ENCODE measurements at regions not wholly inside any gene's neighbourhood (a gene's known extent, or its start where the extent isn't known, plus 50 kb on each side); places are given as distances from the start of the nearest gene placed in this dataset.

GRCh38 chr10:78146200-78146599, 112.5 kb downstream of the RPS24 start:
- no peak for TF ChIP-seq CTCF (IDR thresholded peaks at IDR 0.05)
- TF ChIP-seq POLR2A (IDR thresholded peaks at IDR 0.05): no peak
- no peak for TF ChIP-seq POLR2AphosphoS5 (IDR thresholded peaks at IDR 0.05)
- TF ChIP-seq EP300 (IDR thresholded peaks at IDR 0.05): no peak

Measured in suprapubic skin (tissue), 4 donors.